MCF 10A (cell line): ENCODE measurements at regions not wholly inside any gene's neighbourhood (a gene's known extent, or its start where the extent isn't known, plus 50 kb on each side); places are given as distances from the start of the nearest gene placed in this dataset.

Experiments used
- BruUV-seq: library from RNA; stranded (reverse); fragments of 400-500 nt; replicated peaks from 2 replicates; lab custom pipeline; 2021; lab: Mats Ljungman, UMichigan
- CTCF ChIA-PET: fragments of 300-600 bp; sonication (Branson Sonifier 250); formaldehyde crosslinking; extraction: SDS; loops from one replicate; lab custom pipeline; 2021; ENCODE audit warnings: antibody characterized with exemption, inconsistent platforms; lab: Yijun Ruan, JAX
- POLR2A ChIA-PET: fragments of 300-600, 350-650 bp; sonication (Branson Sonifier 250); formaldehyde crosslinking; extraction: SDS; loops from one replicate; lab custom pipeline; 2020; ENCODE audit warnings: antibody characterized with exemption, inconsistent platforms; lab: Yijun Ruan, JAX
- DNase-seq: peaks from one replicate; pipeline ENCODE4 v3.0.0-alpha.2; 2018; ENCODE audit not compliant: unreplicated experiment
- H3K27ac Mint-ChIP-seq: one replicate; pipeline ENCODE4 v1.8.0; 2022; ENCODE audit warnings: mild to moderate bottlenecking, low read depth, mixed read lengths; ENCODE audit not compliant: unreplicated experiment
- H3K27me3 Mint-ChIP-seq: one replicate; pipeline ENCODE4 v1.8.0; 2022; ENCODE audit warnings: mixed read lengths; ENCODE audit not compliant: insufficient read depth, unreplicated experiment
- H3K36me3 Mint-ChIP-seq: one replicate; pipeline ENCODE4 v1.8.0; 2022; ENCODE audit warnings: mild to moderate bottlenecking, moderate library complexity, mixed read lengths; ENCODE audit not compliant: insufficient read depth, unreplicated experiment
- H3K4me1 Mint-ChIP-seq: one replicate; pipeline ENCODE4 v1.8.0; 2022; ENCODE audit warnings: mixed read lengths; ENCODE audit not compliant: insufficient read depth, unreplicated experiment
- H3K4me3 Mint-ChIP-seq: one replicate; pipeline ENCODE4 v1.8.0; 2022; ENCODE audit warnings: mild to moderate bottlenecking, moderate library complexity, mixed read lengths; ENCODE audit not compliant: unreplicated experiment
- H3K9me3 Mint-ChIP-seq: one replicate; pipeline ENCODE4 v1.8.0; 2022; ENCODE audit warnings: mixed read lengths; ENCODE audit not compliant: unreplicated experiment
- intact Hi-C: fragments of 100-400 bp; cut with micrococcal nuclease; formaldehyde crosslinking; loops from 2 replicates; pipeline ENCODE4 v1.14.1; 2022
- TF ChIP-seq, protein P1 (sequence below): fragments of 200-600 bp; IDR thresholded peaks from one replicate; pipeline ENCODE4 v1.8.0; 2022; ENCODE audit warnings: antibody characterized with exemption, mild to moderate bottlenecking; ENCODE audit not compliant: unreplicated experiment

DNA sequence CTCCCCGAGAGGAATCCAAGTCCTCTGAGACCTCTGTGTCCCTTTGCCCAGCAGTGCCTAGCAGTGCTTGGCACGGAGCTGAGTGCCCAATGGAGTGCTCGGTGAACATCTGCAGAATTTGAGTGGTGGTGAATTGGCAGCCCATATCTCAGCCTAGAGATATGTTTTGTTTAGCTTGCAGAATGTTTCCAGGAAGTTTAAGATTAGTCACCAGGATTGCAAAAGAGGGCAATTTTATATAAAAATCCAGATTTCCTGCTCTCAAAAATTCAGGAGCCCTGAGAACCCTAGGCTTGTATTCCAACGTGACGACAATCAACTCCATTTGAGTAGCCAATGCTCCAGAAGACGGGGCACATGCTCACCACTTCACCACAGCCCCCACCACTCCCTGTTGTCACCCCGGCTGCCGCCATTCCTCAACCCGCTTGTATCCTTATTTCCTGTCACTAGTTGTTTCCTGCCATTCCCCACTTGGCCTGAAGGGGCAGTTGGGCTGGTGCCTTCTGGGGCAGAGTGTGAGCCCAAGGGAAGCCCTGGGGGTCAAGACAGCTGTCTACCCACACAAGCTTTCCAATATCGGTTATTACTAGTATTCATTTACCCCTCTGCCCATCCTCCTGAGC, 116.9 kb downstream of the EFNB1 start:
- peak; percentile 68 for DNase-seq
- Mint-ChIP-seq H3K4me1 (peaks cover 7% of the 10 kb centered on the region), H3K27me3 (peaks cover 82% of the 10 kb centered on the region), H3K36me3 (no peaks in the 10 kb centered on the region), H3K4me3 (no peak overlapping the region), H3K27ac (peak overlapping the region; percentile 36), H3K9me3 (no peaks in the 10 kb centered on the region)
- BruUV-seq = no TSS peak
- CTCF ChIA-PET = interaction anchor here (0.6 to 1.5 kb wide), 12 partner anchors 9 to 1223 kb away, joined by 3 to 6 read pairs (median 3); no protein-coding TSS in a partner anchor
- TF ChIP-seq, protein P1, sequence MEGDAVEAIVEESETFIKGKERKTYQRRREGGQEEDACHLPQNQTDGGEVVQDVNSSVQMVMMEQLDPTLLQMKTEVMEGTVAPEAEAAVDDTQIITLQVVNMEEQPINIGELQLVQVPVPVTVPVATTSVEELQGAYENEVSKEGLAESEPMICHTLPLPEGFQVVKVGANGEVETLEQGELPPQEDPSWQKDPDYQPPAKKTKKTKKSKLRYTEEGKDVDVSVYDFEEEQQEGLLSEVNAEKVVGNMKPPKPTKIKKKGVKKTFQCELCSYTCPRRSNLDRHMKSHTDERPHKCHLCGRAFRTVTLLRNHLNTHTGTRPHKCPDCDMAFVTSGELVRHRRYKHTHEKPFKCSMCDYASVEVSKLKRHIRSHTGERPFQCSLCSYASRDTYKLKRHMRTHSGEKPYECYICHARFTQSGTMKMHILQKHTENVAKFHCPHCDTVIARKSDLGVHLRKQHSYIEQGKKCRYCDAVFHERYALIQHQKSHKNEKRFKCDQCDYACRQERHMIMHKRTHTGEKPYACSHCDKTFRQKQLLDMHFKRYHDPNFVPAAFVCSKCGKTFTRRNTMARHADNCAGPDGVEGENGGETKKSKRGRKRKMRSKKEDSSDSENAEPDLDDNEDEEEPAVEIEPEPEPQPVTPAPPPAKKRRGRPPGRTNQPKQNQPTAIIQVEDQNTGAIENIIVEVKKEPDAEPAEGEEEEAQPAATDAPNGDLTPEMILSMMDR = peak; percentile 50
- intact Hi-C loops = loop anchor here (5.0 kb wide), 1 partner anchor 52 kb away; no protein-coding TSS in a partner anchor
- POLR2A ChIA-PET = interaction anchor here (0.9 to 2.0 kb wide), 4 partner anchors 9 to 117 kb away, joined by 3 to 6 read pairs (median 4); partner anchors contain the start of gene EFNB1

DNA sequence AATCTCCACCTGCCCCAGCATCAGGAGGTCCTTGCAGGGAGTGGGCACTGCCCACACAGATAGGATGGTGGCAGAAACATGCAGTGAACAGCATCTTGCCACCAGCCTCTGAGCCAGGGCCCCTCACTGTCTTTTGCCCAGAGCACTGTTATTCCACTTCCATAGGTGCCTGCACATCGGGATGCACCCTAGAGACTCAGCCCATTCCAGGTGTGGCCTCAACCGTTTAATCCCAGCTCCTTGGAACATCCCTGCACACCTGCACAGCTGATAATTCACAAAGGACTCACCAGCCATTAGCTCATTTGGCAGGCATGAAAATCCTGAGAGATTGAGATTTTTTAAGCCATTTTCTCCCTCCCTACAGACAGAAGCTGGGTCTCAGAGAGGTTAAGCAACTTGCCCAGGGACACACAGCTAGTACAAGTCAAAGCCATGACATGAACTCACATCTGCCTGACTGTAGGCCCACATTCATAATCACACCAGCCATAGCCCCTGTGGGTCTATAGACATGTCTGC, 116.3 kb downstream of the EFNB1 start:
- no TSS peak for BruUV-seq
- Mint-ChIP-seq H3K27ac (peak overlapping the region; percentile 36), H3K27me3 (peaks cover 82% of the 10 kb centered on the region), H3K9me3 (no peaks in the 10 kb centered on the region), H3K4me1 (peaks cover 7% of the 10 kb centered on the region), H3K4me3 (no peak overlapping the region), H3K36me3 (no peaks in the 10 kb centered on the region)
- intact Hi-C loops = loop anchor here (5.0 kb wide), 1 partner anchor 52 kb away; no protein-coding TSS in a partner anchor
- ChIA-PET POLR2A (interaction anchor here (0.9 to 2.0 kb wide), 4 partner anchors 9 to 116 kb away, joined by 3 to 6 read pairs (median 4); partner anchors contain the start of gene EFNB1), CTCF (interaction anchor here (0.7 to 1.1 kb wide), 5 partner anchors 12 to 328 kb away, joined by 3 read pairs; no protein-coding TSS in a partner anchor)
- DNase-seq = no peak
- TF ChIP-seq, protein P1 = no peak

DNA sequence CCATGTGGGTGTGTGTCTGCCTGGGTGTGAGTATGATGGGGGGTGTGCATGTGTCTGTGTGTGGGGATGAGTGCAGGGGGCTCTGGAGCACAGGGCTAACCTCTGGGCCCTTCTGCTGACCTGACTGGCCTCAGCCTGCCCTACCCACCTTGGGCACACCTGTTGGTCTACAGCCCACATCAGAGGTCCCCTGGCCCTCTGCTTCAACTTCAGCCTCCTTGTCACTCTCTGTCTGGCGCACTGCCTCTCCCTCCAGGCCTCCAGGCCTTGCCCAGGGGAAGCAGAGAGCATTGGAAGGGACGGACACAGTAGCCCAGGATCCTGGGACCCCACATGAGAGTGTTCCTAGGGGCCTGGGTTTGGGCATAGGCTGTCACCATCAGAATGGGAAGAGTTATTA, 115.4 kb downstream of the EFNB1 start:
- ChIA-PET POLR2A (interaction anchor here (0.7 kb wide), 1 partner anchor 61 kb away, joined by 3 read pairs; no protein-coding TSS in a partner anchor), CTCF (no interaction called here)
- Mint-ChIP-seq H3K4me1 (peaks cover 7% of the 10 kb centered on the region), H3K4me3 (no peak overlapping the region), H3K27ac (no peak overlapping the region), H3K9me3 (no peaks in the 10 kb centered on the region), H3K36me3 (no peaks in the 10 kb centered on the region), H3K27me3 (peaks cover 76% of the 10 kb centered on the region)
- DNase-seq = no peak
- BruUV-seq = no TSS peak
- TF ChIP-seq, protein P1 = no peak
- intact Hi-C loops = no loop called here

DNA sequence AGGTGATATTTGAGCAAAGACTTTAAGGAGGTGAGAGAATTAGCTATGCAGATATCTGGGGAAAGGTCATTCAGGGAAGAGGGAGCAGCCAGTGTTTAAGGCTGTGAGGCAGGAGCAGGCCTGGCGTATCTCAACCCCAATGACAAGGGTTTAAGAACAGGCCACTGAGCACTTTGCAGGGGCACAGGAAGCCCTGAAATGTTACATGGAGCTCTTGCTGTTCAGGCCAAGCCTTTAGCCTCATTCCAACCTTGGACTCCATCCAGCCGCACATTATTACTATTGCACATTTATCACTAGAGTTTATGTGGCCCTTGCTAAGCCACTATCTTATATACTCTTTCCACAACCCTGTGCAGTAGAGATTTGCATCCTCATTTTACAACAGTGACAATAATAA, 114.0 kb downstream of the EFNB1 start:
- no TSS peak for BruUV-seq
- TF ChIP-seq, protein P1 = no peak
- Mint-ChIP-seq H3K27ac (no peak overlapping the region), H3K36me3 (no peaks in the 10 kb centered on the region), H3K9me3 (no peaks in the 10 kb centered on the region), H3K4me3 (no peak overlapping the region), H3K27me3 (peaks cover 64% of the 10 kb centered on the region), H3K4me1 (peaks cover 7% of the 10 kb centered on the region)
- intact Hi-C loops = no loop called here
- no peak for DNase-seq
- POLR2A ChIA-PET = no interaction called here
- CTCF ChIA-PET = interaction anchor here (0.6 to 1.5 kb wide), 3 partner anchors 14 to 118 kb away, joined by 3 read pairs; no protein-coding TSS in a partner anchor
